Kidney (tissue), 13 donors: ENCODE measurements at regions not wholly inside any gene's neighbourhood (a gene's known extent, or its start where the extent isn't known, plus 50 kb on each side); places are given as distances from the start of the nearest gene placed in this dataset.
"Not testable (repeated sequence)": the region's sequence is repeated elsewhere in the genome, so short reads cannot be mapped to it uniquely, and the experiment has no call there.

Experiments used
- DNase-seq, 5 donors: peaks; one replicate each; pipeline ENCODE4 v3.0.0-alpha.2; 2013 to 2020
- FAIRE-seq: peaks from 2 replicates; lab custom pipeline; 2012; peaks lifted over from hg19 to GRCh38; lab: Jason Lieb, UNC
- H3K27ac ChIP-seq, 2 donors: one replicate each; pipeline ENCODE4 v1.7.0; 2013; ENCODE audit warnings: low read depth in 2 of 2, low read length in 2 of 2, inconsistent platforms in 1 of 2
- H3K27me3 ChIP-seq: one replicate; pipeline ENCODE4 v1.7.1; 2013; ENCODE audit warnings: low read length, inconsistent platforms; ENCODE audit not compliant: control insufficient read depth, insufficient read depth
- H3K36me3 ChIP-seq, 3 donors: one replicate each; pipeline versions ENCODE4 v1.7.0 to v1.7.1; 2013; ENCODE audit warnings: low read length in 3 of 3, control low read depth in 1 of 3, inconsistent platforms in 1 of 3; ENCODE audit not compliant: insufficient read depth in 3 of 3, control insufficient read depth in 2 of 3
- H3K4me1 ChIP-seq, 3 donors: one replicate each; pipeline versions ENCODE4 v1.7.0 to v1.7.1; 2013; ENCODE audit warnings: low read length in 3 of 3, inconsistent platforms in 1 of 3, low read depth in 1 of 3; ENCODE audit not compliant: control insufficient read depth in 2 of 3, insufficient read depth in 2 of 3
- H3K4me3 ChIP-seq, 3 donors: one replicate each; pipeline versions ENCODE4 v1.7.0 to v1.8.1; 2013; ENCODE audit warnings: low read length in 3 of 3, control low read depth in 1 of 3, inconsistent platforms in 1 of 3
- H3K9ac ChIP-seq, 3 donors: one replicate each; pipeline versions ENCODE4 v1.7.0 to v1.7.1; 2013; ENCODE audit warnings: low read length in 3 of 3, control low read depth in 1 of 3, inconsistent platforms in 1 of 3
- H3K9me3 ChIP-seq, 3 donors: one replicate each; pipeline versions ENCODE4 v1.7.0 to v1.7.1; 2013; ENCODE audit warnings: low read length in 3 of 3, control low read depth in 1 of 3, inconsistent platforms in 1 of 3; ENCODE audit not compliant: control insufficient read depth in 2 of 3, insufficient read depth in 1 of 3
- CTCF ChIP-seq: IDR thresholded peaks from 3 replicates; pipeline ENCODE4 v1.5.1; 2012; ENCODE audit warnings: mild to moderate bottlenecking, moderate library complexity, borderline replicate concordance; ENCODE audit not compliant: insufficient read depth; ENCODE audit errors: extremely low read depth
- intact Hi-C: fragments of 100-400 bp; cut with DNase I; formaldehyde crosslinking; loops from one replicate; pipeline ENCODE4 v1.11.1; 2022
- donor health status: control.
- donor health status: control.
- donor health status: control.
- donor health status: control.
- donor health status: control.
- donor health status: DM: yes; HTN: yes; CAD: no.
- donor health status: Normal renal cell carcinoma (clear cell type).

DNA sequence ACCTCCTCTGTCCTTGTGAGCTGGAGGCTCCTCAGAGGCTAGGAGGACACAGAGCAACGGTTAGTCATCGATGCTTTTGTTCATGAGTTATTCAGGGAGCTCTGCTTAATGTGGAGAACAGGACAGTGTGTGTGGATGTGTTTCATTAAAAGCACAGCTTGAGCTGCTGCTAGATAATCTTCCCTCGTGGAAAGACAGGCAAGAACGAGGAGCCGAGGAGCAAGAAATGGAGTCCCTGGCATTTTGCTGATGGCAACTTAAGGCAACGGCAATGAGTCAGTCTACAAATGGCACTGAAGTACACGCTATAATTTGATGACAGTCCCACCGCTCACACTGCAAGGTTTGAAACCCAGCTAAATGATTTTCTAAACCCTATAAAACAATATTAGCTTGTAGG, 106.2 kb downstream of the IGLL1 start:
- no peak overlapping the region for H3K4me3 ChIP-seq
- no peak overlapping the region for H3K27ac ChIP-seq
- FAIRE-seq: no peak
- intact Hi-C loops: no loop called here
- no peaks in the 10 kb centered on the region for H3K9me3 ChIP-seq
- no peak overlapping the region for H3K9ac ChIP-seq
- TF ChIP-seq CTCF: no peak
- DNase-seq: no peak
- H3K36me3 ChIP-seq: no peaks in the 10 kb centered on the region
- no peaks in the 10 kb centered on the region for H3K4me1 ChIP-seq
- H3K27me3 ChIP-seq: no peaks in the 10 kb centered on the region

DNA sequence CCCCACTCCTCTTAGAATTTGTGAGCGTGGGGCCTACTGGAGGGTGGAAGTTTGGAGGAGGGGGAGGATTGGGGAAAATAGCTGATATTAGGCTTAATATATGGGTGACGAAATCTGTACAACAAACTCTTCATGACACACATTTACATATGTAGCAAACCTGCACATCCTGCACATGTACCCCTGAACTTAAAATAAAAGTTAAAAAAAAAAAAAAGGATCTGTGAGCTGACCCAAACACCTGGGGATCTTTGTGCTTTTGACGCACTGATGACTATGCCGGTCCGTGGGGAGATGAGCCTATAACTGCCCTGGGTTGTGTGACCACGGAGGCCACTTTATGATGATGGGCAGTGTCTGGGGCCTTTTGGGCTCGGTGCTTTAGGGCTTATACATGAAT, 107.7 kb downstream of the IGLL1 start:
- H3K27me3 ChIP-seq, H3K27ac ChIP-seq, H3K9ac ChIP-seq, DNase-seq, FAIRE-seq, intact Hi-C loops, H3K9me3 ChIP-seq, H3K36me3 ChIP-seq, H3K4me1 ChIP-seq, H3K4me3 ChIP-seq: not testable (repeated sequence)

DNA sequence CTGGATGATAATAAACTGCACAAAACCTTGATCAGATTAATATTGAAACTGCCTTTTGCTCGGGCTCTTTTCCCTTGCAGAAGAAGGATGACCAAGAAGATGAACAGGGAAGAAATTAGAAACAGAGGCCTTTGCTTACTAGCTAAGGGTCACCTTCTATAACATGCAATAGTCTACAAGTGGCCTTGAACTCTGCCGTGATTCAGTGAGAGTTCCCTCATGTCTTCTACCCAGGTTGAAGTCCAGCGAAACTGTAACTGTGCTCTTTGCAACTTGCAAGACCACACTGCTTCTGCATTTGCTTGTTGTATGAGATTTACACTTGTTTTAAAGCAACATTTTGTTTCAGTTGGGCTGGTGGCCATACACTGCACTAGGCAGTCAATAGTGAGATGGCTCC, 108.4 kb downstream of the IGLL1 start:
- FAIRE-seq: no peak
- no peak overlapping the region for H3K9ac ChIP-seq
- H3K4me1 ChIP-seq: no peaks in the 10 kb centered on the region
- H3K27ac ChIP-seq: no peak overlapping the region
- intact Hi-C loops: no loop called here
- H3K4me3 ChIP-seq: no peak overlapping the region
- DNase-seq: no peak
- no peaks in the 10 kb centered on the region for H3K27me3 ChIP-seq
- H3K9me3 ChIP-seq: no peaks in the 10 kb centered on the region
- no peaks in the 10 kb centered on the region for H3K36me3 ChIP-seq
- no peak for TF ChIP-seq CTCF

GRCh38 chr22:23470811-23471389, 109.2 kb downstream of the IGLL1 start:
- intact Hi-C loops: no loop called here
- no peak for FAIRE-seq

More at GRCh38 chr22:23470811-23471389, 109.2 kb downstream of the IGLL1 start:
- DNase-seq: no peak
- Histone ChIP-seq H3K9ac (no peak overlapping the region), H3K4me3 (no peak overlapping the region), H3K4me1 (no peaks in the 10 kb centered on the region), H3K27me3 (no peaks in the 10 kb centered on the region), H3K36me3 (no peaks in the 10 kb centered on the region), H3K9me3 (no peaks in the 10 kb centered on the region), H3K27ac (no peak overlapping the region)
- no peak for TF ChIP-seq CTCF
